ENCODE measurements at regions not wholly inside any gene's neighbourhood (a gene's known extent, or its start where the extent isn't known, plus 50 kb on each side); places are given as distances from the start of the nearest gene placed in this dataset.

DNA sequence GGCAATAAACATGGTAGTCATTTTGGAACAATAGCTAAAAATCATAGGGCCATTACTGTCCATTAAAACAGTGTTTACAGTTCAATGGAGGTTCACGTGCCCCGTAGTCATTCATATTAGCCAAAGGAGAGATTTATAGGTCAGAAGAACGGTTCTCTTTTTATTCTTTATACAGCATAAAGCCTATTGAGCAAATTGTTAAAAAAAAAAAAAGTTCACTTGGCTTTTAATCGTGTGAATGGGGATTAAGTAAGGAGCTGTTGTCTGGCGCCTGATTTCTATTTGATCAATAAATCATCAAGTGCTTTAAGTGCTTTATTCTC is 69.1 kb upstream of the TBCA start:
- peaks cover 0 to 14% of the 10 kb centered on the region in 2 experiments; a peak in 1 of 5 replicates for H3K4me1 ChIP-seq (replicated peaks in 1 of 2; ENCODE audit: control insufficient read depth in 2 of 2, insufficient read depth in 2 of 2, low read length in 2 of 2)
- TF ChIP-seq, protein P1, sequence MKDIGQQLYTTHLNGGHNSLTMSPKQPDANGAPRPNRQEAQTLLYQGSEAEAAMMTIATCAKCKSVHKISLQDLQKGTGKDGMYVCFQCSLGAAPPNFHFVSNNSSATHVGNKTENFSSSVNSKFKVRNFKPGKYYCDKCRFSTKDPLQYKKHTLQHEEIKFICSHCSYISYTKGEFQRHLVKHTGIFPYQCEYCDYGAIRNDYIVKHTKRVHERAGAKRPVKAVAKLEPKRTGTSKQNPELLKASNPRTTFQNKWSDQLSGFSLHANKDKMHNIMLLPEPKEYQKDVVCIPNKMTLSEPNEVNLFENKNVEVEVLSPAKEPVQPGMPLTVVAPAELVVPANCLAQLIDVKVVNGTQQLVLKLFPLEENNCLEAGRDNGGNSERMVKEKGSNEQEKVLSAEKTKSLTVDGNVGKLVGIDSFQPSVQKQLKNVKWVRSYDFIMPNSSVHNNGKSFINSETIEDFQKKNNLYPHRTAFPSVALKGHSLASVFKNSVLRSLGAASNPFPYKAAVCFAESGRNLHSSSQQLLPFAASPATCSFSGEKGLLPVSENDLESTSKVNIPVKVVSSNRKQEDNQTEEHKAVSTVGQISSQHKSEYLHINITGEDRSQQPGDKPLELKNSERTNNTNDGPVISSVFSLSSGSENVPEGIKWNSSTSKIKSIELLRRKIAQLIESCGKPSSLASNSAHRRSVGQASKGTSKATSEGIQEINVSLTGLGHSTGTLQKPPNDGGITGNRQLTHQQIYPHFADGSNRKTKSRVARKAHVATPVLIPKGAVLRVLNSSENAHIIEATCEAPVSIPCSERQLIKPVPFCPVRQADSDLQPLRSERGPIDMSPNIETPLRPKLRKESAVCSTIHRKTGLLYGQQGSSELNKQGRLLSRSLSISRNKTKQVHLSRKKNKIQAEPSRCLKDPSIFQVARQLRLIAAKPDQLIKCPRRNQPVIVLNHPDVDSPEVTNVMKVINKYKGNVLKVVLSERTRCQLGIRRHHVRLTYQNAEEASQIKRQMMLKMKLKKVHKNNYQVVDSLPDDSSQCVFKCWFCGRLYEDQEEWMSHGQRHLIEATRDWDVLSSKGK (CRISPR knock-in tag; IDR thresholded peaks at IDR 0.05): no peak
- TF ChIP-seq MECOM (CRISPR knock-in tag; IDR thresholded peaks at IDR 0.05) (no peak), TBL1XR1 (IDR thresholded peaks at IDR 0.05; ENCODE audit: low read length in 2 of 2) (no peak), KLF6 (CRISPR knock-in tag; IDR thresholded peaks at IDR 0.05; ENCODE audit: borderline replicate concordance) (no peak), U2AF2 (optimal IDR thresholded peaks at IDR 0.05; ENCODE audit: low read depth, low read length) (no peak), MAFF (IDR thresholded peaks at IDR 0.05; ENCODE audit: low read length) (no peak), NR1H2 (CRISPR knock-in tag; IDR thresholded peaks at IDR 0.05) (no peak), ZNF165 (CRISPR knock-in tag; IDR thresholded peaks at IDR 0.05; ENCODE audit: borderline replicate concordance) (no peak), PHB (CRISPR knock-in tag; IDR thresholded peaks at IDR 0.05) (no peak), RBM14 (IDR thresholded peaks at IDR 0.05; ENCODE audit: borderline replicate concordance, insufficient read depth, low read depth, low read length) (no peak), PTBP1 (IDR thresholded peaks at IDR 0.05; ENCODE audit: low read depth, low read length) (no peak), ZNF644 (tag; IDR thresholded peaks at IDR 0.05; ENCODE audit: low read depth) (no peak), BHLHE40 (IDR thresholded peaks at IDR 0.05; ENCODE audit: low read length) (no peak)
- TF ChIP-seq, protein P2, sequence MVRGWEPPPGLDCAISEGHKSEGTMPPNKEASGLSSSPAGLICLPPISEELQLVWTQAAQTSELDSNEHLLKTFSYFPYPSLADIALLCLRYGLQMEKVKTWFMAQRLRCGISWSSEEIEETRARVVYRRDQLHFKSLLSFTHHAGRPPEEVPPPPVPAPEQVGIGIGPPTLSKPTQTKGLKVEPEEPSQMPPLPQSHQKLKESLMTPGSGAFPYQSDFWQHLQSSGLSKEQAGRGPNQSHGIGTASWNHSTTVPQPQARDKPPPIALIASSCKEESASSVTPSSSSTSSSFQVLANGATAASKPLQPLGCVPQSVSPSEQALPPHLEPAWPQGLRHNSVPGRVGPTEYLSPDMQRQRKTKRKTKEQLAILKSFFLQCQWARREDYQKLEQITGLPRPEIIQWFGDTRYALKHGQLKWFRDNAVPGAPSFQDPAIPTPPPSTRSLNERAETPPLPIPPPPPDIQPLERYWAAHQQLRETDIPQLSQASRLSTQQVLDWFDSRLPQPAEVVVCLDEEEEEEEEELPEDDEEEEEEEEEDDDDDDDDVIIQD (CRISPR knock-in tag; IDR thresholded peaks at IDR 0.05): no peak
- TF ChIP-seq, protein P3, sequence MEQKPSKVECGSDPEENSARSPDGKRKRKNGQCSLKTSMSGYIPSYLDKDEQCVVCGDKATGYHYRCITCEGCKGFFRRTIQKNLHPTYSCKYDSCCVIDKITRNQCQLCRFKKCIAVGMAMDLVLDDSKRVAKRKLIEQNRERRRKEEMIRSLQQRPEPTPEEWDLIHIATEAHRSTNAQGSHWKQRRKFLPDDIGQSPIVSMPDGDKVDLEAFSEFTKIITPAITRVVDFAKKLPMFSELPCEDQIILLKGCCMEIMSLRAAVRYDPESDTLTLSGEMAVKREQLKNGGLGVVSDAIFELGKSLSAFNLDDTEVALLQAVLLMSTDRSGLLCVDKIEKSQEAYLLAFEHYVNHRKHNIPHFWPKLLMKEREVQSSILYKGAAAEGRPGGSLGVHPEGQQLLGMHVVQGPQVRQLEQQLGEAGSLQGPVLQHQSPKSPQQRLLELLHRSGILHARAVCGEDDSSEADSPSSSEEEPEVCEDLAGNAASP (IDR thresholded peaks at IDR 0.05): no peak
- TF ChIP-seq, protein P4, sequence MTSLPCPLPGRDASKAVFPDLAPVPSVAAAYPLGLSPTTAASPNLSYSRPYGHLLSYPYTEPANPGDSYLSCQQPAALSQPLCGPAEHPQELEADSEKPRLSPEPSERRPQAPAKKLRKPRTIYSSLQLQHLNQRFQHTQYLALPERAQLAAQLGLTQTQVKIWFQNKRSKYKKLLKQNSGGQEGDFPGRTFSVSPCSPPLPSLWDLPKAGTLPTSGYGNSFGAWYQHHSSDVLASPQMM (CRISPR knock-in tag; IDR thresholded peaks at IDR 0.05): no peak
- TF ChIP-seq, protein P5, sequence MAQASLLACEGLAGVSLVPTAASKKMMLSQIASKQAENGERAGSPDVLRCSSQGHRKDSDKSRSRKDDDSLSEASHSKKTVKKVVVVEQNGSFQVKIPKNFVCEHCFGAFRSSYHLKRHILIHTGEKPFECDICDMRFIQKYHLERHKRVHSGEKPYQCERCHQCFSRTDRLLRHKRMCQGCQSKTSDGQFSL (CRISPR knock-in tag; IDR thresholded peaks at IDR 0.05): no peak
- TF ChIP-seq, protein P5 (tag; IDR thresholded peaks at IDR 0.05): no peak
- H3K9me1 ChIP-seq (ENCODE audit: control insufficient read depth, insufficient read depth, low read length): no peaks in the 10 kb centered on the region
- intact Hi-C loops (cut with micrococcal nuclease): no loop called here
- in situ Hi-C loops (cut with MboI): no loop called here
- no TSS peak for BruUV-seq (replicated peaks)
- no peaks in the 10 kb centered on the region for H3K36me3 ChIP-seq (ENCODE audit: control insufficient read depth, insufficient read depth, low read length)
- H3K9me3 ChIP-seq (replicated peaks; ENCODE audit: control insufficient read depth, insufficient read depth, low read depth, low read length): no peaks in the 10 kb centered on the region
- POLR2A ChIA-PET: no interaction called here
- DNase-seq (ENCODE audit: extremely low read depth in 1 of 4, low spot score in 3 of 4) (no peak), FAIRE-seq (no peak), ATAC-seq (no peak)
- H3K27ac ChIP-seq (ENCODE audit: extremely low read depth, low read depth, low read length): no peak overlapping the region
- WGBS (ENCODE audit: insufficient coverage, low coverage, missing lambda C conversion rate): 3% methylated on average over 5 of the region's 5 CpGs
- H4K20me1 ChIP-seq (replicated peaks; ENCODE audit: control insufficient read depth, insufficient read depth, low read length): no peaks in the 10 kb centered on the region
- no peak overlapping the region for H3K9ac ChIP-seq (ENCODE audit: insufficient read depth in 1 of 2, low read depth in 2 of 2, low read length in 2 of 2)
- peaks cover 48 to 51% of the 10 kb centered on the region in 2 experiments for H3K27me3 ChIP-seq (ENCODE audit: control insufficient read depth in 2 of 2, insufficient read depth in 2 of 2, low read length in 2 of 2)
- no peak overlapping the region for H3K4me2 ChIP-seq (ENCODE audit: insufficient read depth, low read length)
- H2AFZ ChIP-seq (ENCODE audit: low read depth, low read length): no peak overlapping the region
- no peak overlapping the region for H3K4me3 ChIP-seq
- no peaks in the 10 kb centered on the region for H3K79me2 ChIP-seq (ENCODE audit: control insufficient read depth, insufficient read depth, low read length)
- CTCF ChIA-PET (ENCODE audit: low intra/inter-chr PET ratio): no interaction called here
